ENCODE measurements at regions not wholly inside any gene's neighbourhood (a gene's known extent, or its start where the extent isn't known, plus 50 kb on each side); places are given as distances from the start of the nearest gene placed in this dataset.
"Not testable (repeated sequence)": the region's sequence is repeated elsewhere in the genome, so short reads cannot be mapped to it uniquely, and the experiment has no call there.

DNA sequence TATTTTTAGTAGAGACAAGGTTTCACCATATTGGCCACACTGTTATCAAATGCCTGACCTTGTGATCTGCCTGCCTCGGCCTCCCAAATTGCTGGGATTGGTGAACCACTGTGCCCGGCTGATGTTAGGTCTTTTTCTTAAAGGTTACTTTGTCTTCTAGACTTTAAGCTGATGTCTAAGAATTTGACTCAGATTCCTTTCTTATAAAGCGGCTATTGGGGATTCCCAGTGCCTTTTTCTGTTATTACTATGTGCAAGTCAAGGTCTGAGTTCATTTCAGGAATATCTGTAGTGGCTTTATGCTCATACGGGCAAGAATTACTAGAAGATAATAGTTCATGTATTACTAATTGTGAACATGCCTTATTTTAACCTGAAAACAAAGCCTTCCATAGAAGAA lies 102.8 kb downstream of the LAT start:
- not testable (repeated sequence) for DNase-seq

DNA sequence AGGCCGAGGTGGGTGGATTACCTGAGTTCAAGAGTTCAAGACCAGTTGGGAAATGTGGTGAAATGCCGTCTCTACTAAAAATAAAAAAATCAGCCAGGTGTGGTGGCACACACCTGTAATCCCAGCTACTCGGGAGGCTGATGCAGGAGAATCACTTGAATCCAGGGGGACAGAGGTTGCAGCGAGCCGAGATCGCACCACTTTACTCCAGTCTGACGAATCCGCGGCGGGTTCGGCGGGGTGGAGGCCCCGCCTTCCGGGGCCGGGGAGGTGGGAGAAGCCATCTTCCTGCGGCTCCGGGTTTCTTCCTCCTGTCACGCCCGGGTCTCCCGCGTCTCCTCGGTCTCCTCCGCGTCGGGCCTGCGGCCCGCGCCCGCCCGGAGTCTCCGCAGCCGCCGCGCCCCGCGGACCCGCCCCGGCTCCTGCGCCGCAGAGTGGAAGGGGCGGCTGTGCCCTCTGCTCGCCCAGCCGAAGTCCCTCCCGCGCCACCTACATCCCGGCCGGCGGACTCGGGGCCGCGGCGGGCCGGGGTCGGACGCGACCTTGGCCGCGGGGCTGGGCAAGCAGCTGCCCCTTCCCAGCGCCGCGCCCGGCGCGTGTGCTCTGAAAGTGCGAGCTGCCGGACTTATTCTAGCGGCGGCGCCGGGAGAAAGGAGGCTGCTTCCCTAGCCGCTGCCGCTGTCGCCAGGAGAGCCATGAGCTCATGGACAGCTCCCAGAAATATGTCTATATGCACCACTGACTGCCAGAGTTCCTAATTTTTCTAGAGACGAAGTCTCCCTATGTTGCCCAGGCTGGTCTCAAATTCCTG lies 97.2 kb downstream of the LAT start:
- peak; percentile 35 for DNase-seq

DNA sequence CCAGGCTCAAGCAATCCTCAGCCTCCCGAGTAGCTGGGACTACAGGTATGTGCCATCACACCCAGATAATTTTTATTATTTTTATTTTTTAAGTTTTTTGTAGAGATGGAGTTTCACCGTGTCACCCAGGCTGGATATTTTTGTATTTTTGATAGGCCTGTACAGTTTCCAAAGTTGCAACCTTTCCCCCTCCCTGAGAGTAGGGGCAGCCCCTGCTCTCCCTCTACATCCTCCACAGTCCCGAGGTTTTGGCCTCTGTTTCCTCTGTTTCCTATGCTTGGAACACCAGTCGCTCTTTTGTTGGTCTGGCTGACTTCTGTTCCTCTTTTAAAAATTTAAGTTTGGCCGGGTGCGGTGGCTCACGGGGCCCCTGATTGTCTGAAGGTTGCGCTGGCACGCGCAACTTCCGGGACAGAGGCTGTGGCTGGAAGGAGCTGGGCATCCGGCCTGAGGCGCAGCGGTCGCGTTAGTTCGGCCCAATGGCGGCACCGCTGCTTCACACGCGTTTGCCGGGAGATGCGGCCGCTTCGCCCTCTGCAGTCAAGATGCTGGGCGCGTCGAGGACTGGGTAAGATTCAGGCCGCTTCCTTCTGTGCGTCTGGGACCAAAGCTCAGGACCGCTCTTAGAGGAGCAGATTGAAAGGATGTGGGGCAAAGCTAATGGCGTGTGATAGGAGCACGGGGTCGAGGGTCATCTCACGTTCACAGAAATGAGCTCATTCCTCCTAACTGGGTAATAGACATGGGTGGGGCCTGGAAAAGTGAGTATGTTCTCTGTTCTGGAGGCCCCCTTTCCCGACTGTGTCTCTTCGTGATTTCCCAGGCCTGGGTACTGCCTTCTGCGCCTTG lies 89.9 kb downstream of the LAT start:
- DNase-seq = peak; percentile 31

DNA sequence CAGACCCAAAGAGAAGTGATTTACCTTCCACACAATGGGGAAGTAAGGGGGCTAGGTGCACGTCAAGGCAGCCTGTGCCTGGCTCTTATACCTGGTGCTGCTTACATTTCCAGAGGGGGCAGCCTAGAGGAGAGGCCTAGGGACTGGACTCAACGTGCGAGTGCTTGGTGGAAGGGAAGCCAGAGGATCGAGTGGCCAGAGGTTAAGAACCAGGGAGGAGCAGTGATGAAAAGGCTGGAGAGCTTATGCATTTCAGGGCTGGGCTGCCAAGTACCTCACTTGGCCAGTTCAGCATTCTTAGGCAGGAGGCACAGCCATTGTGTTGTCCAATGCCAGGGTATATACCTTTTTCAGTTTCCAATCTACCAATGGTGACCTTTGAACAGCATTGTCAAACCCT lies 77.4 kb downstream of the LAT start:
- not testable (repeated sequence) for DNase-seq

DNA sequence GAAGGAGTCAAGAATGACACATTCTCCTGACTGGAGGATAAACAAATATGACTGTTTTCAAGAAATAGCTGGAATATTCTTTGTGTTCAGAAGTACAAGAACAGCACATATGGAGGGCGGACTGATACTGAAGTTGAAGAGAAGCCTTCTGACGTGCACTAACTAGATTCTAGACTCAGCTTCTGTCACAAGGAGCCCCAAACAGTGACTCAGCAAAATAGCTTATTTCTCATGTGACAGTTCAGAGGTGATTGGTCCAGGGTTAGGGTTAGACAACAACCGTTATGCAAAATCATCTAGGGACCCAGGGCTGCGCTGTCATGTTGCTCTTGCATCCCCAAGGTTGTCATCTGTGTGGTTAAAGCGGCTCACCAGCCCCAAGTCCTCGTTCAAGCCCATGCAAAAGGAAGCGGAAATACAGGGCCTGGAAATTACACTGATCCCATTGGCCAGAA lies 76.6 kb downstream of the LAT start:
- DNase-seq = not testable (repeated sequence)

DNA sequence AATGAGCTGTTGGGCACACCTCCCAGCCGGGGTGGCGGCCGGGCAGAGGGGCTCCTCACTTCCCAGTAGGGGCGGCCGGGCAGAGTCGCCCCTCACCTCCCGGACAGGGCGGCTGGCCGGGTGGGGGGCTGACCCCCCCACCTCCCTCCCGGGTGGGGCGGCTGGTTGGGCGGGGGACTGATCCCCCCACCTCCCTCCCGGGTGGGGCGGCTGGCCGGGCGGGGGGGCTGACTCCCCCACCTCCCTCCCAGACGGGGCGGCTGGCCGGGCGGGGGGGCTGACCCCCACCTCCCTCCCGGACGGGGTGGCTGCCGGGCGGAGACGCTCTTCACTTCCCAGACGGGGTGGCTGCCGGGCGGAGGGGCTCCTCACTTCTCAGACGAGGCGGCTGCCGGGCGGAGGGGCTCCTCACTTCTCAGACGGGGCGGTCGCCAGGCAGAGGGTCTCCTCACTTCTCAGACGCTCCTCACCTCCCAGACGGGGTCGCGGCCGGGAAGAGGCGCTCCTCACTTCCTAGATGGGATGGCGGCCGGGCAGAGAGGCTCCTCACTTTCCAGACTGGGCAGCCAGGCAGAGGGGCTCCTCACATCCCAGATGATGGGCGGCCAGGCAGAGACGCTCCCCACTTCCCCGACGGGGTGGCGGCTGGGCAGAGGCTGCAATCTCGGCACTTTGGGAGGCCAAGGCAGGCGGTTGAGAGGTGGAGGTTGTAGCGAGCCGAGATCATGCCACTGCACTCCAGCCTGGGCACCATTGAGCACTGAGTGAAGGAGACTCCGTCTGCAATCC lies 75.4 kb downstream of the LAT start:
- not testable (repeated sequence) for DNase-seq

DNA sequence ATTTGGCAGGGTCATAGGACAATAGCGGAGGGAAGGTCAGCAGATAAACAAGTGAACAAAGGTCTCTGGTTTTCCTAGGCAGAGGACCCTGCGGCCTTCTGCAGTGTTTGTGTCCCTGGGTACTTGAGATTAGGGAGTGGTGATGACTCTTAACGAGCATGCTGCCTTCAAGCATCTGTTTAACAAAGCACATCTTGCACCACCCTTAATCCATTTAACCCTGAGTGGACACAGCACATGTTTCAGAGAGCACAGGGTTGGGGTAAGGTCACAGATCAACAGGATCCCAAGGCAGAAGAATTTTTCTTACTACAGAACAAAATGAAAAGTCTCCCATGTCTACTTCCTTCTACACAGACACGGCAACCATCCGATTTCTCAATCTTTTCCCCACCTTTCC lies 74.7 kb downstream of the LAT start:
- DNase-seq = not testable (repeated sequence)
